Kidney (tissue), 13 donors: ENCODE measurements at regions not wholly inside any gene's neighbourhood (a gene's known extent, or its start where the extent isn't known, plus 50 kb on each side); places are given as distances from the start of the nearest gene placed in this dataset.

Experiments
- DNase-seq, 5 donors: peaks; one replicate each; pipeline ENCODE4 v3.0.0-alpha.2; 2013 to 2020
- FAIRE-seq: peaks from 2 replicates; lab custom pipeline; 2012; peaks lifted over from hg19 to GRCh38; lab: Jason Lieb, UNC
- H3K27ac ChIP-seq, 2 donors: one replicate each; pipeline ENCODE4 v1.7.0; 2013; ENCODE audit warnings: low read depth in 2 of 2, low read length in 2 of 2, inconsistent platforms in 1 of 2
- H3K27me3 ChIP-seq: one replicate; pipeline ENCODE4 v1.7.1; 2013; ENCODE audit warnings: low read length, inconsistent platforms; ENCODE audit not compliant: control insufficient read depth, insufficient read depth
- H3K36me3 ChIP-seq, 3 donors: one replicate each; pipeline versions ENCODE4 v1.7.0 to v1.7.1; 2013; ENCODE audit warnings: low read length in 3 of 3, control low read depth in 1 of 3, inconsistent platforms in 1 of 3; ENCODE audit not compliant: insufficient read depth in 3 of 3, control insufficient read depth in 2 of 3
- H3K4me1 ChIP-seq, 3 donors: one replicate each; pipeline versions ENCODE4 v1.7.0 to v1.7.1; 2013; ENCODE audit warnings: low read length in 3 of 3, inconsistent platforms in 1 of 3, low read depth in 1 of 3; ENCODE audit not compliant: control insufficient read depth in 2 of 3, insufficient read depth in 2 of 3
- H3K4me3 ChIP-seq, 3 donors: one replicate each; pipeline versions ENCODE4 v1.7.0 to v1.8.1; 2013; ENCODE audit warnings: low read length in 3 of 3, control low read depth in 1 of 3, inconsistent platforms in 1 of 3
- H3K9ac ChIP-seq, 3 donors: one replicate each; pipeline versions ENCODE4 v1.7.0 to v1.7.1; 2013; ENCODE audit warnings: low read length in 3 of 3, control low read depth in 1 of 3, inconsistent platforms in 1 of 3
- H3K9me3 ChIP-seq, 3 donors: one replicate each; pipeline versions ENCODE4 v1.7.0 to v1.7.1; 2013; ENCODE audit warnings: low read length in 3 of 3, control low read depth in 1 of 3, inconsistent platforms in 1 of 3; ENCODE audit not compliant: control insufficient read depth in 2 of 3, insufficient read depth in 1 of 3
- CTCF ChIP-seq: IDR thresholded peaks from 3 replicates; pipeline ENCODE4 v1.5.1; 2012; ENCODE audit warnings: mild to moderate bottlenecking, moderate library complexity, borderline replicate concordance; ENCODE audit not compliant: insufficient read depth; ENCODE audit errors: extremely low read depth
- intact Hi-C: fragments of 100-400 bp; cut with DNase I; formaldehyde crosslinking; loops from one replicate; pipeline ENCODE4 v1.11.1; 2022
- donor health status: control.
- donor health status: control.
- donor health status: control.
- donor health status: control.
- donor health status: control.
- donor health status: DM: yes; HTN: yes; CAD: no.
- donor health status: Normal renal cell carcinoma (clear cell type).

- intact Hi-C loops = no loop called here
- Histone ChIP-seq H3K27ac (no peak overlapping the region), H3K9ac (no peak overlapping the region), H3K27me3 (no peaks in the 10 kb centered on the region), H3K4me1 (no peaks in the 10 kb centered on the region), H3K36me3 (no peaks in the 10 kb centered on the region), H3K4me3 (no peak overlapping the region), H3K9me3 (no peaks in the 10 kb centered on the region)
- FAIRE-seq = no peak
- TF ChIP-seq CTCF = no peak
- DNase-seq = no peak
Measured at GRCh38 chr21:25298512-25299491, 308.5 kb downstream of the MRPL39 start.

GRCh38 chr21:25297117-25297516 lies 310.2 kb downstream of the MRPL39 start:
- Histone ChIP-seq H3K4me1 (no peaks in the 10 kb centered on the region), H3K9me3 (no peaks in the 10 kb centered on the region), H3K27ac (no peak overlapping the region), H3K27me3 (no peaks in the 10 kb centered on the region), H3K36me3 (no peaks in the 10 kb centered on the region), H3K9ac (no peak overlapping the region), H3K4me3 (no peak overlapping the region)
- DNase-seq = no peak
- FAIRE-seq = no peak
- intact Hi-C loops = no loop called here
- no peak for TF ChIP-seq CTCF

GRCh38 chr21:25296252-25296651 lies 311.0 kb downstream of the MRPL39 start:
- no peak overlapping the region for H3K4me3 ChIP-seq
- H3K36me3 ChIP-seq = no peaks in the 10 kb centered on the region
- FAIRE-seq (no peak), DNase-seq (no peak)
- no peak overlapping the region for H3K9ac ChIP-seq
- H3K4me1 ChIP-seq = no peaks in the 10 kb centered on the region
- H3K27ac ChIP-seq = no peak overlapping the region
- intact Hi-C loops = no loop called here
- TF ChIP-seq CTCF = no peak
- H3K9me3 ChIP-seq = no peaks in the 10 kb centered on the region
- no peaks in the 10 kb centered on the region for H3K27me3 ChIP-seq
